ENCODE measurements at regions not wholly inside any gene's neighbourhood (a gene's known extent, or its start where the extent isn't known, plus 50 kb on each side); places are given as distances from the start of the nearest gene placed in this dataset.

- H2AK5ac ChIP-seq (ENCODE audit: low read depth, low read length) = no peak overlapping the region; the same call in 1 of the 2 replicates
- peaks cover 10% of the 10 kb centered on the region for H3K9me1 ChIP-seq (ENCODE audit: insufficient read depth, low read length)
- peak overlapping the region; percentile 87 for H2BK120ac ChIP-seq (ENCODE audit: low read depth, low read length)
- H2BK15ac ChIP-seq (ENCODE audit: low read depth, low read length) = peak overlapping the region; percentile 43; the same call in 2 of the 3 replicates
- no peak overlapping the region for H2AFZ ChIP-seq (replicated peaks; ENCODE audit: low read length, poor library complexity)
- DNase-seq (peak; percentile 29), ATAC-seq (ENCODE audit: low read depth) (no peak)
- peak overlapping the region; percentile 22 for H2BK5ac ChIP-seq (ENCODE audit: low read depth, low read length, poor library complexity, severe bottlenecking)
- H3K4me1 ChIP-seq (ENCODE audit: control insufficient read depth, insufficient read depth, low read length) = peaks cover 17% of the 10 kb centered on the region
- H2BK20ac ChIP-seq (ENCODE audit: low read depth, low read length) = peak overlapping the region; percentile 73
- H3K4ac ChIP-seq (ENCODE audit: low read depth, low read length) = peak overlapping the region; percentile 58
- TF ChIP-seq RFX5 (IDR thresholded peaks at IDR 0.05; ENCODE audit: low read depth, low read length) (no peak), MXI1 (IDR thresholded peaks at IDR 0.05; ENCODE audit: borderline replicate concordance, low read depth, low read length) (no peak), CEBPB (IDR thresholded peaks at IDR 0.05; ENCODE audit: low read depth, low read length) (no peak), ELK1 (IDR thresholded peaks at IDR 0.05; ENCODE audit: borderline replicate concordance, low read depth, low read length) (no peak), CHD1 (IDR thresholded peaks at IDR 0.05; ENCODE audit: low read depth, low read length) (no peak), RCOR1 (IDR thresholded peaks at IDR 0.05; ENCODE audit: insufficient replicate concordance, low read length) (no peak), USF2 (IDR thresholded peaks at IDR 0.05; ENCODE audit: low read depth, low read length) (no peak), RAD21 (IDR thresholded peaks at IDR 0.05; ENCODE audit: low read length) (no peak), CTCF (conservative IDR thresholded peaks at IDR 0.05; ENCODE audit: low read depth, low read length) (no peak), BHLHE40 (IDR thresholded peaks at IDR 0.05; ENCODE audit: low read depth, low read length) (no peak), POLR2A (IDR thresholded peaks at IDR 0.05; ENCODE audit: low read depth, low read length) (no peak), NFE2L2 (IDR thresholded peaks at IDR 0.05; ENCODE audit: low read depth, low read length) (no peak), SMC3 (IDR thresholded peaks at IDR 0.05; ENCODE audit: low read depth, low read length) (no peak)
- H4K20me1 ChIP-seq (ENCODE audit: insufficient read depth, low read length) = no peaks in the 10 kb centered on the region
- intact Hi-C loops (cut with micrococcal nuclease) (no loop called here), dilution Hi-C loops (cut with HindIII; ENCODE audit: low sequenced_read_pairs, unreplicated experiment) (no loop called here), in situ Hi-C loops (cut with MboI; ENCODE audit: low sequenced_read_pairs) (no loop called here)
- peak overlapping the region; percentile 46 to 49; a peak in 3 of 4 replicates for H4K8ac ChIP-seq (ENCODE audit: low read depth in 2 of 2, low read length in 2 of 2)
- no peak overlapping the region for H3K4me3 ChIP-seq (ENCODE audit: insufficient read depth, low read depth, low read length)
- CTCF ChIA-PET = no interaction called here
- H3K18ac ChIP-seq (ENCODE audit: low read depth, low read length) = peak overlapping the region; percentile 84
- no peak overlapping the region for H2AK9ac ChIP-seq (replicated peaks; ENCODE audit: low read depth, low read length, poor library complexity)
- H3K36me3 ChIP-seq (ENCODE audit: control insufficient read depth, insufficient read depth, low read length) = no peaks in the 10 kb centered on the region
- H3K14ac ChIP-seq (replicated peaks; ENCODE audit: low read depth, low read length) = peak overlapping the region; percentile 43; the same call in 1 of the 2 replicates
- H3K27me3 ChIP-seq (ENCODE audit: control insufficient read depth, insufficient read depth, low read length) = no peaks in the 10 kb centered on the region
- H3K9me3 ChIP-seq (ENCODE audit: control insufficient read depth, insufficient read depth, low read length) = no peaks in the 10 kb centered on the region
- POLR2A ChIA-PET (ENCODE audit: unreplicated experiment) = no interaction called here
- no peak overlapping the region; the same call in 1 of the 2 replicates for H3K4me2 ChIP-seq (ENCODE audit: low read depth, low read length)
- no peaks in the 10 kb centered on the region for H3K79me1 ChIP-seq (ENCODE audit: low read depth in 1 of 2, low read length in 2 of 2)
- H4K91ac ChIP-seq (ENCODE audit: insufficient read depth, low read depth, low read length) = peak overlapping the region; percentile 46
- no CpG with 5 or more reads among the region's 1 CpG for WGBS, 2 experiments (ENCODE audit: extremely low coverage in 2 of 2, insufficient read length in 1 of 2)
- peak overlapping the region; percentile 80 for H4K5ac ChIP-seq (ENCODE audit: low read depth, low read length)
- H3K23ac ChIP-seq (ENCODE audit: low read depth, low read length) = peak overlapping the region; percentile 26; the same call in 1 of the 2 replicates
- H3K56ac ChIP-seq (ENCODE audit: extremely low read depth, insufficient read depth, low read length) = no peak overlapping the region
- no peak overlapping the region for H3K27ac ChIP-seq (ENCODE audit: insufficient read depth, low read length)
- no TSS peak for BruUV-seq (replicated peaks)
- H3K9ac ChIP-seq (ENCODE audit: low read depth, low read length) = no peak overlapping the region
Observed at GRCh38 chr2:18474700-18475099, 85.8 kb downstream of the RDH14 start.

Data from IMR-90 (cell line).